ENCODE measurements at regions not wholly inside any gene's neighbourhood (a gene's known extent, or its start where the extent isn't known, plus 50 kb on each side); places are given as distances from the start of the nearest gene placed in this dataset.

GRCh38 chr11:112391086-112391485 is 130.4 kb upstream of the PLET1 start:
- Histone ChIP-seq H3K27ac (no peak overlapping the region), H3K4me1 (no peaks in the 10 kb centered on the region), H3K9me3 (no peaks in the 10 kb centered on the region), H3K4me3 (no peak overlapping the region), H3K27me3 (no peaks in the 10 kb centered on the region), H3K36me3 (no peaks in the 10 kb centered on the region)
- DNase-seq (ENCODE audit: low spot score in 2 of 2), result no peak
- intact Hi-C loops (cut with DNase I), result no loop called here
- TF ChIP-seq, protein P1, sequence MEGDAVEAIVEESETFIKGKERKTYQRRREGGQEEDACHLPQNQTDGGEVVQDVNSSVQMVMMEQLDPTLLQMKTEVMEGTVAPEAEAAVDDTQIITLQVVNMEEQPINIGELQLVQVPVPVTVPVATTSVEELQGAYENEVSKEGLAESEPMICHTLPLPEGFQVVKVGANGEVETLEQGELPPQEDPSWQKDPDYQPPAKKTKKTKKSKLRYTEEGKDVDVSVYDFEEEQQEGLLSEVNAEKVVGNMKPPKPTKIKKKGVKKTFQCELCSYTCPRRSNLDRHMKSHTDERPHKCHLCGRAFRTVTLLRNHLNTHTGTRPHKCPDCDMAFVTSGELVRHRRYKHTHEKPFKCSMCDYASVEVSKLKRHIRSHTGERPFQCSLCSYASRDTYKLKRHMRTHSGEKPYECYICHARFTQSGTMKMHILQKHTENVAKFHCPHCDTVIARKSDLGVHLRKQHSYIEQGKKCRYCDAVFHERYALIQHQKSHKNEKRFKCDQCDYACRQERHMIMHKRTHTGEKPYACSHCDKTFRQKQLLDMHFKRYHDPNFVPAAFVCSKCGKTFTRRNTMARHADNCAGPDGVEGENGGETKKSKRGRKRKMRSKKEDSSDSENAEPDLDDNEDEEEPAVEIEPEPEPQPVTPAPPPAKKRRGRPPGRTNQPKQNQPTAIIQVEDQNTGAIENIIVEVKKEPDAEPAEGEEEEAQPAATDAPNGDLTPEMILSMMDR (IDR thresholded peaks at IDR 0.05), result no peak

DNA sequence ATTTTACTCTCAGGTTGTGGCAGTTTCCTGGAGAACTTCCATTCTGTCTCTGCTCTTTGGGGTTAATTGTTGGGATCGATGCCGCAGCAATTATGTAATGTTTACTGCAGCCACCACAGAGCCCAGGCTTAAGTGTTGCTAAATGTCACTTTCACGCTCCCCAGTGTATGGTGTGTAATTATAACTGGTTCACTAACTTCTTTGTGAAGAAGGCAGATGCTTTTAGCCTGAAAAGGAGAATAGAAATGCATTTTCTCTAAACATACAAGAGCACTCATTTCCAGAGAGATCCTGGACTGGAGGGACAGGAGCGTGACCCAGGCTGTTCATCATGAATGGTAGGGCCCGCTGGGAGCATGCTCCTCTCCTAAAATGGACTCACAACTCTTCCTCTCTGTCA is 132.2 kb upstream of the PLET1 start:
- no peaks in the 10 kb centered on the region for H3K27me3 ChIP-seq
- no peaks in the 10 kb centered on the region for H3K36me3 ChIP-seq
- H3K4me1 ChIP-seq, result no peaks in the 10 kb centered on the region
- H3K4me3 ChIP-seq, result no peak overlapping the region
- no peaks in the 10 kb centered on the region for H3K9me3 ChIP-seq
- intact Hi-C loops (cut with DNase I), result no loop called here
- no peak for DNase-seq (ENCODE audit: low spot score in 2 of 2)
- no peak overlapping the region for H3K27ac ChIP-seq
- TF ChIP-seq, protein P1 (IDR thresholded peaks at IDR 0.05), result no peak

DNA sequence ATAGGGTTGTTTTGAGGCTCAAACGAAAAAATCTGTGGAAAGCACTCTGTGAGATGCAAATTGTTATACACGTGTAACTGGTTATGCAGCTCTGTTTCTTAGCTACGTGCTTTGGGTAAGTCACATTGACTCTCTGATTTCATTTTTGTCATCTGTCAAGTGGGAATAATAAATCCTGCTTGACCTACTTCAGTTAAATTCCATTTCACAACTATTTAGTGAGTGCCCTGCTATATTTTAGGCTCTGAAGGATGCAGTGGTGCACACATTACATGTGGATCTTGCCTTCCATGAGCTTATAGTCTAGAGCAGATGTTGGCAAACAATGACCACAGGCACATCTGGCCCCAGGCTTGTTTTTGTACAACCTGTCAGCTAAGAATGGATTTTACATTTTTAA is 133.6 kb upstream of the PLET1 start:
- Histone ChIP-seq H3K4me3 (no peak overlapping the region), H3K27ac (no peak overlapping the region), H3K27me3 (no peaks in the 10 kb centered on the region), H3K36me3 (no peaks in the 10 kb centered on the region), H3K9me3 (no peaks in the 10 kb centered on the region), H3K4me1 (no peaks in the 10 kb centered on the region)
- no peak for DNase-seq (ENCODE audit: low spot score in 2 of 2)
- intact Hi-C loops (cut with DNase I), result no loop called here
- TF ChIP-seq, protein P1 (IDR thresholded peaks at IDR 0.05), result no peak

DNA sequence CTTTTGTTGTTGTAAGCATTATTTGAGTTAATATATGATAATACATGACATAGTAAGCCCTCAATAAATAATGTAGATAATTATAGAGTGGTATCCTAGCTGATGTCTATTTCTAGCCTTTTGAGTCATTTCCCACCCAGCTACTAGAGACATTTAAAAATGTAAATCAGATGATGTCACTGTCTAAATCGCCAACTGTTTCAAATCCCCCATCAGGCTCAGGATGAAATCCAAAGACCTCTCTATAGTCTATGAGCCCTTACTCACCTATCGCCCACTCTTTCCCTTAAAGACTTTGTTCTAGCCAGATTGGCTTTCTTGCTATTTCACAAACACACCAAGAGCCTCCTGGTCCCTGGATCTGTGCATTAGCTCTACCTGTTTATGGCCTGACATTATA is 135.4 kb upstream of the PLET1 start:
- H3K4me3 ChIP-seq, result no peak overlapping the region
- TF ChIP-seq, protein P1 (IDR thresholded peaks at IDR 0.05), result no peak
- H3K27me3 ChIP-seq, result no peaks in the 10 kb centered on the region
- H3K4me1 ChIP-seq, result no peaks in the 10 kb centered on the region
- DNase-seq (ENCODE audit: low spot score in 2 of 2), result no peak
- H3K27ac ChIP-seq, result no peak overlapping the region
- no peaks in the 10 kb centered on the region for H3K9me3 ChIP-seq
- intact Hi-C loops (cut with DNase I), result no loop called here
- H3K36me3 ChIP-seq, result no peaks in the 10 kb centered on the region

GRCh38 chr11:112398798-112399478 is 138.3 kb upstream of the PLET1 start:
- TF ChIP-seq, protein P1 (IDR thresholded peaks at IDR 0.05), result no peak
- no peaks in the 10 kb centered on the region for H3K36me3 ChIP-seq
- H3K27ac ChIP-seq, result no peak overlapping the region
- DNase-seq (ENCODE audit: low spot score in 2 of 2), result no peak
- no peak overlapping the region for H3K4me3 ChIP-seq
- H3K27me3 ChIP-seq, result no peaks in the 10 kb centered on the region
- no peaks in the 10 kb centered on the region for H3K9me3 ChIP-seq
- H3K4me1 ChIP-seq, result no peaks in the 10 kb centered on the region
- intact Hi-C loops (cut with DNase I), result no loop called here
